ENCODE measurements at regions not wholly inside any gene's neighbourhood (a gene's known extent, or its start where the extent isn't known, plus 50 kb on each side); places are given as distances from the start of the nearest gene placed in this dataset.

DNA sequence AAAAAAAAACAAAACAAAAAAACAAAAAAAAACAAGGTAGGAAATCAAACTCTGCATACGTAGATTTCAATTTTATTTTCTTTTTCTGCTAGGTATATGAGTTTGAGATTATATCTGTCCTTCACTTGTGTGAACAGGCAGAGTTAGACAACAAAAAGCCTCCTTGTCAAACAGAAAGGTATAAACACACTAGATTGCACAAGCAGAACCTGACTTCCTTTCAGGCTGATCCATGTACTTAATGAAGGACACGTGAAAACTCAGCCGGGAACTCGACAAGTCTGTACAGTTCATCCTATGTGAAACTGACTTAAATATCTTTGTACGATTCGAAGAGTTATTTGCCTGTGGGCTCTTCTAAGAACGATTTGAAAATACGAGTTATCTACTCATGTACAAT lies 254.1 kb downstream of the ARL4A start:
- DNase-seq (ENCODE audit: low read depth) = no peak

DNA sequence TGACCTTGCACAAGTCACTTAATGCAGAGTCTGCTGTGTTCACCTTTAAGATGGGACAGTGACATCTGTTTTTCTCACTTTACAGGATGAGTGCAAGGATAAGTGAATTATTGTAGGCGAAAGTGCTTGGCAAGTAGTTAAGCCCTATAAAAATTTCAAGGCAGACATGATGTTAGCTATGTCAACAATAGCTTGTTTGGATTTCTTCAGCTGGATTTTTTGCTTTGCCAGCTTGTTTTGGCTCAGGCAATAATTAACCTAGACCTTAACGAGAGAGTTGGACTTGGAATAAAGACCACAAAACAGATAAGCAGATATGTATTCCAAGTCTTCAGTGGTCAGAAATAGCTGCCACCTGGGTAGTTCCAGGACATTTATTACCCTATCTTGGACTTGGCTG lies 255.2 kb downstream of the ARL4A start:
- DNase-seq (ENCODE audit: low read depth) = no peak

DNA sequence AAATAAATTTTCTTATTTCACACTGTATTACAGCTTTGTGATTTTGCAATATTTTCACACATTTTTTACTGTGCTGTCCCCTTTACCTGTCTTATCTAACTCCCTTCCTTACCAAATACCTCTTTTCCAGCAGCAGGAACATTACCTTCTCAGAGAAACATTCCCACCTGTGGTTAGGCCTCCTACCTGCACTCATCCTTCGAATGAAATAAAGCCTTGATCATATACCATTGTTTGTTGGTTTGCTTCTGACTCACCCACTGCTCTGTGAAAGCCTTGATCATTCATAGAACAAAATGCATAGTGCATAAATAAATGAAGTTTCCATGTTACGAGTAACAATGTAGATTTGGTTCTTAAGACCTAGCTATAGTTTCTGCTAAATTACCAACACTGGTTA lies 256.3 kb downstream of the ARL4A start:
- no peak for DNase-seq (ENCODE audit: low read depth)

DNA sequence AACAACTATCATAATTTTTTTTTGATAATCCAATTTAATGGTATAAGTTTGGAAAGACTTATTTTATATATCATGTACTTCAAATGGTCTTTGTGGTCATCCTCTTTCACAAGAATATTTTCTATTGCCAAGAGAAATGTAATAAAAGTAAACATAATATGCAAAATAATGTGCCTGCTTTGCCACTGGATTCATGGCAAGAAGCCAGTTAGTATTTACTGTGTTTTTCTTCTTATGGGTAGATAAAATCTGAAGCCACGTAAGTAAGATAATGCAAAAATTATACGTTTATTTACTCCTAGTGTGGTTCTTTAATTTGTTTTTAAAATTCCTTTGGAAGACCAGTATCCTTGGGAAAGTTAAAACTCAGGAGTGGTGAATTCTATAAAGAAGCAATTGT lies 258.5 kb downstream of the ARL4A start:
- no peak for DNase-seq (ENCODE audit: low read depth)

DNA sequence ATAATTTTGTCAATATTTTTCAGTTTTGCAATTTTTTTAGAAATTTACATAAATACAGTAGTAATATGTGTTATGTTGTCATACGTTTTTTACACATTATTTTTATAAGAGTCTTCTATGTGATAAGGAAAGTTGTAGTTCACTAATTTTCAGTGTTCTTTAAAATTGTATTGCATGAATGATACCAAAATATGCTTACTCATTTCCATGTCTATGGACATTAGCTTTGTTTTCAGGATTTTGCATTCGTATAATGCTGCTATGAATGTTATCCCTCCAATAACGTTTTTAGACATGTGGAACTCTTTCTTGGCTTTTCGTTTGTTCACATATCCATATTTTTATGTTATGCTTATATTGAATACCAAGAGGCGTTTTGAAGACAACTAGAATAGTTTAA lies 260.0 kb downstream of the ARL4A start:
- no peak for DNase-seq (ENCODE audit: low read depth)

DNA sequence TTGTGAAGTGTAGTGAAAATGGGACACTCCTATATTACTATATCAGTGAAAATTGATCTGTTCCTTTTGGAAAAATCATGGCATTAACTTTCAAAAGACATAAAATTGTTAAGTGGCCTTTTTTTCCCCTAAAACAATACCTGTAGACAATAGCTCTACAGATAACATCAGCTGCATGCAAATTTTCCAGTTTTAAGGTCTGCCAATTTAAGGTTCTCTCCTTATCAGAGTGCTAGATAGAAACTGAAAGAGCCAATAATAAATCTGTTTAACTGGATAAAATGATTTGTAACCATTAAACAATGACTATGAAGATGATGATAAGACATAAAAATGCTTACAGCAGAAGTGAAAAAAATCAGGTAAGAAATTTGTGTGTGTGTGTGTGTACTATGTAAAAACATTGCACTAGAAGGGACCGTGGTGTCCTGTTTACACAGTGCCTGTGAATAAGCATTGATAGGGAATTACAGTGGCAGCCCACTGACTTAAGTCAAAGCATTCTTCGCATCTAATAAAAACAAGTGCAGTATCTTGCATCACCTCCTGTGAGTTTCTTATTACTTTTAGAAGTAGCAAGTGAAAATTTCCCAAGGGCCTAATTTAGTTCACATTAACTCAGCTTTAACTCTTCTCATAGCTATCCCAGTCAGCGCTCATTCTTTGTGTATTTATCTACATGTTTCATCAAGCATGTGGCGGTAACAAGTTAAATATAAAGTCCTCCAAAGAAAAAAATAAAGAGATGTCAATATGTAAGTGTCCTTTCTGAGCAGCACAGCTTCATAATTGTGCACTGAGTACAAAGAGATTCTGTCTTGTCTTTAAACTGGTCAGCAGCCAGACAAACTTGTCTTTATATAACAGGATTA lies 261.9 kb downstream of the ARL4A start:
- DNase-seq (ENCODE audit: low read depth) = no peak

DNA sequence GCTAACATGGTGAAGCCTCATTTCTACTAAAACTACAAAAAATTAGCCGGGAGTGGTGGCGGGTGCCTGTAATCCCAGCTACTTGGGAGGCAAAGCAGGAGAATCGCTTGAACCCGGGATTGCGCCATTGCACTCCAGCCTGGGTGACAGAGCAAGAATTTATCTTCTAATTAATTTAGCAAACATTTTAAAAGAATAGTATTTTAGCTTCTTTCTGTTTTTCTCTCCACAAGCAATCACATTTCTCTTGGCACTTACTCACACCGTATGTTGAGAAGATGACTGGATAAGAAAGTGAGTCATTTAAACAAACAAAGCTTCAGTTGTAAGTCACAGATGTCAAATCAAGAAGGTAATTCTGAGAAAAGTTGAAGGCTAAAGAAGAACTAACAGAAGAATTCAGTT lies 264.0 kb downstream of the ARL4A start:
- no peak for DNase-seq (ENCODE audit: low read depth)

DNA sequence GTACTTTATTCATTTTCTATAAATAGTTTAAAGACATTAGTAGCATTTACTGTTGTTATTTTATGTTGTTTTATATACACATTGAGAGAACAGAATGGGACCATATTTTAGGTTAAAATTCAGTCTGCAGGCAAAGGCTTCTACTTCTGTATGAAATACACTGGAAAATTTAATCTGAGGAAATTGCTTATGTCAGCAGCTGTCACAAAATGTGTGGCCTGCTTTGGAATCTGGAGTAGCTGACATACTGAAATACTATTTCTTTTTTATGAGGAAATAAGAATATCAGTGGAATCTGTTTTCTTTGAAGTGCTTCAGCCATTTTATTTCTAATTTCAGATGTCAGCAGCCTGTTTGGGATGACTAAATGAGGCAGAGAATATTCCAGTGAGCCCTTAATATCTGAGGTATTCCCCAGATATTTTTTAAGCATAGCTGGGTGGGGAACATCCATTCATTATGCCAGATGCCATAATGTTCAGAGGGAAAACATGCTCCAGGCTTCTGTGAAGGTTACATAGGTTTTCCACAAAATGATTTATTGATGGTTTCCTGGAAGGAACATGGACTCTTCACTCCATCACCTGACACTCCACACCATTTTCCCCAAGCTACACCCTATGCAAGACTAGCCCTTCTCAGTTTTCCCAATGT lies 267.1 kb downstream of the ARL4A start:
- DNase-seq (ENCODE audit: low read depth) = no peak

DNA sequence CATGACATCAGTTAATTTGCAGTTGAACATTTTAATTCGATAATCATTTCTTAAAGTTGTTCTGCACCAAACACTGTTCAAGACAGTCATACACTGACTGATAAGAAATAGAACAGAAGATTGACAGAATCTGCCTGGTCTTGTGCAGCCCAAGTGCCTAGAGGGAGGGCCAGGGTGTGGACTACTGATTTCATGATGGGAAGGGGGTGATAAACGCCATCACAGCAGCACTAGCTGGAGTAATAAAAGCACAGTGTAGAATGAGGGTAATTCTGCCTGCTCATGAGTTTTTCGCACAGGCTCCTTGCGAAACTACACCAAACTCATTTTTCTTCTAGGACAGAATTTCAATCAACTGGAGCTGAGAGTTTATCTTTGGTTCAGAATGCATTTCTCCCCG lies 270.1 kb downstream of the ARL4A start:
- no peak for DNase-seq (ENCODE audit: low read depth)

DNA sequence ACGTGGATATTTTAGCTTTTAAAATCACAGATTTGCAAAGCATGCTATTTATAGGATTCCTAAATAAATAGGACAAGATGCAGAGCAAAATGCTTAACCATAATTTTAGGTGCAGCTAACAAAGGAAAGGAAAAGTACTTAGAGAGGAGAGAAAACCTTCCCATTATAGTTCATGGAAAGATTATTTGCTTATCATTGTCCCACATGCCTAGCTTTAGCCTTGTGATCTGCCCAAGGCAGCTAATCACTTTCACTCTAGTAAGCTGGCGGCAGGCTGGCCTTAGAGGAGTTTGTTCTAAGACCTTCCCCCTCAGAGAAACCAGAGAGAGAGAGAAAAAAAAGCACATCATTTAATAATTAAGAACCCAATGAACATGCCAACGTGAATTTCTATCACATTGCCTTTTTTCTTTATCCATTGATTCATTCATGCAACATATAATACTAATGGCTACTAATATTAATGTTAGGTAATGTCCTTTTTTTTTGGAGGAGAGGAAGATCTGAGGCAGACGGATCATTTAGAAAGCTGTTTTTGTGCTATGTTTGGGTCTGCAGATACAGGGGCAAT lies 274.6 kb downstream of the ARL4A start:
- DNase-seq (ENCODE audit: low read depth) = no peak

DNA sequence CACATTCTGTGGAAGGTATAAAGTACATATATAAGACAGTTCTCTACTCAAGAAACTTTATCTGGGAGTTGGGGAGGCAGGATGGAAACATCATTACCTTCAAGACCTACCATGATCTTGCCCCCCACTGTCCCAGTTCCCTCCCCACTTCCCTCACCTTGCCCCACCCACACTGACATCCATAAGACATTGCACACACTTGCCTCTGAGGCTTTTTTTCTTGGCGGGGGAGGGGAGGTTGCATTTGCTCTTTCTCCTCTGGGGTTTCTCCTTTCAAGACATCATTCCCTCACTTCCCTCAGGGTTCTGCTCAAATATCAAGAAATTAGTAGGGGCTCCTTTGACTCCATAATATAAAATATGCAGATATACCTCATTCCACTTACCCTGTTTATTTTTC lies 276.0 kb downstream of the ARL4A start:
- DNase-seq (ENCODE audit: low read depth) = no peak

DNA sequence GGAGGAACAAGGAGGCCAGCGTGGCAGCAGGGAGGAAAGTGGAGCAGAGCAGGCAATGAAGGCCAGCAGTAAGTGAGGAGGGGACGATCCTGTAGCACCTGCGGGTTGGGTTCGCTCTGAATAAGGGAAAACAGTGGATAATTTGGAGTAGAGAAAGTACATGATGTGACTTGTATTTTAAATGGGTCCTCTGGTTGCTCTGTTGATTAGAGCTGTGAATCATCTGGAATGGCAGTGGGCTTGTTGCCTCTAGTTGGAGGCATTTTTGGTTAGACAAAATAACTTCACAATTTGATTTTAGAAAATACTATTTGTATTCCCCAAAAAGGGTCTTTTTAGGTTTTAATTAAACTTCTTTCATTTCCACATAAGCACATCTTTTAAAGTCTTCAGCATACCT lies 277.4 kb downstream of the ARL4A start:
- no peak for DNase-seq (ENCODE audit: low read depth)

DNA sequence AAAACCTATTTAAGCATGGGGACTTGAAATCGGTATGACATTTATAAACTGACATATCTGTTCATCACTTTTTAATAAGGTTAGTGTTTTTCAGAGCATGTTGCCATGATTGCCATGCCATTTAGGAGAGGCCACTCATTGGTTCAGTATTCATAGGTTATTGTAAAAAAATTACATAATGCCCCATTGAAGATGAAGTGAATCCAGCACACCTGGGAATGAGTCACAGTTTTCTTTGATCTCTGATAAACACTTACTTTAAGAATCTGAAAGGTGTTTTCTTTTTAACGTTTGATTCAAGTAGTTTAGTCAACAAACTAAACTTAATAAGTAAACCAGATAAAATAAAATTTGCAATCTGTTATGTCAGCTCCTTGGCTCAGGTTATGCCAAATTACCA lies 278.3 kb downstream of the ARL4A start:
- no peak for DNase-seq (ENCODE audit: low read depth)

DNA sequence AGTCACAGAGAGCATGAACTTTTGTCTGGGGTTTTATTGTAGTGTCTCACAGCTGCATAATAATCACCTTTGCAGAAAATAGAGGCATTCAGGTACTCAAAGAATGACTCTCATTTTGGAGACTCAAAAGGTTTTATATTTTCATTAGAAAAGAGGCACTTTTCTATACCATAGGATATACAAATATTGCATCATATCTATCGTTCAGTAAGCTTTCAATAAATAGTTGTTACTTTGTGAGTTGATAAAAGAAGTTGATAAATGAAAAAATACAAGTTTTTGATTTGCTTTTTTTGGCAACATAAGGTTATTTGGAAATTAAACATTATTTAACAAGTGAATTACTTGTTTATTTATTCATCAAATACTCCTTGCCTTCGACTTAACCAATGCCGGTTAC lies 279.9 kb downstream of the ARL4A start:
- DNase-seq (ENCODE audit: low read depth) = no peak

DNA sequence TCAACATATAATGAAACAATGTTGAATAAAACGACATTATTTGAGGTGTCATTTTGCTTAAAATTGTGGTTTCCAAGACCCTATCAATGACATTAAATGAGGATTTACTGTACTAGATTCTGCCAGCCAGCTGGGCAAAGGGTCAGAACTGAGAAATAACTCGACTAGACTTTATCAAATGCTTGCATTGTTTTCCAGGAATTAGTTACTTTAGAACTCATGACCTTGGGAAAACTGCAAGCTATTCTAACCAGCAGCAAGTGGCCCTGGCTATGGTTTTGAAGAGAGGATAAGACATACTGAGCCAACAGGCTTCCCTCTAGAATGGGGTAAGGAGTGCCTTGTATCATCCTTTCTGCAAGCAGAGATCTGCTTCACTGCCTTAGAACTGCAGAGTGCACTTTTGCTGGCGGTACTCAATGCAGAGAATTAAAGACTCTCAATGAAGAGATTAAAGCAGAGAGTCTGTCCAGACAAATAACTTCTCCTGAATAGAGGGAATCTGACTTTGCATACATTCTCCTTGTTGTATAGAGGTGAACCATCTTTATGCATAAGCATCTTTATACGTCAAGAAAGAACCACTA lies 281.5 kb downstream of the ARL4A start:
- no peak for DNase-seq (ENCODE audit: low read depth)

DNA sequence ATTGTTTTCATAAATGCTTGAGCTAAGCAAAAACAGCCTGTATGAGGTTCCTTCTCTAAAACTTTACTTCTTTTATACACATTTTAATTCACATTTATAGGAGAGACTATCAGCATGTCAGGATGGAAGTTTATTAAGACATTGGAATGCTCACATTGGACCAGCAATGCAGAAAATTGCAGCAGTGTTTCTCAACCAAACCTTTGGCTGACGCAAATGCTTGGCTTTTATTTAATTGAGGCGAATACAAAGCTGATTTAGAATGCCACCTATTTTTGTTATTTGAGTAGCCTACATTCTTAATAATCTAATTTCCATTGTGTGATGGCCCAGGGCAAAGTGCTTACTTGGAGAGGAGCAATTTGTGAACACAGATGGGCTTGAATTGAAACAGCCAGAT lies 283.2 kb downstream of the ARL4A start:
- DNase-seq (ENCODE audit: low read depth) = no peak

DNA sequence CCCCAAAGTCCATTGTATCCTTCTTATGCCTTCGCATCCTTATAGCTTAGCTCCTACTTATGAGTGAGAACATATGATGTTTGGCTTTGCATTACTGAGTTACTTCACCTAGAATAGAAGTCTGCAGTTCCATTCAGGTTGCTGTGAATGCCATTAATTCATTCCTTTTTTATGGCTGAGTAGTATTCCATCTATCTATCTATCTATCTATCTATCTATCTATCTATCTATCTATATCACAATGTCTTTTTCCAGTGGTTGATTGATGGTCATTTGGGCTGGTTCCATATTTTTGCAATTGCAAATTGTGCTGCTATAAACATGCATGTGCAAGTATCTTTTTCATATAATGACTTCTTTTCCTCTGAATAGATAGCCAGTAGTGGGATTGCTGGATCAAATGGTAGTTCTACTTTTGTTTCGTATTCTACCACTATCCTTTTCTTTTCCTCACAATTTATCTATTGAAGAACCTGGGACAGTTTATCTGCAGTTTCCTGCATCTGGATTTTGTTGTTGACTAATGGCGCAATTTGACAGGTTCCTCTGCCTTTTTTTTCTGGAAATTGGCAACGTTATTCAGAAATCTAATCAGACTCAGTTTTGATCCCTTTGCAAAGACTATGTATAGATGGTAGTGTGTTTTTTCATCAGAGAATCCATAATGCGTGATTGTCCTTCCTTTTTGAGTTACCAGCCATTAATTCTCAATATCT lies 287.2 kb downstream of the ARL4A start:
- DNase-seq (ENCODE audit: low read depth) = no peak

DNA sequence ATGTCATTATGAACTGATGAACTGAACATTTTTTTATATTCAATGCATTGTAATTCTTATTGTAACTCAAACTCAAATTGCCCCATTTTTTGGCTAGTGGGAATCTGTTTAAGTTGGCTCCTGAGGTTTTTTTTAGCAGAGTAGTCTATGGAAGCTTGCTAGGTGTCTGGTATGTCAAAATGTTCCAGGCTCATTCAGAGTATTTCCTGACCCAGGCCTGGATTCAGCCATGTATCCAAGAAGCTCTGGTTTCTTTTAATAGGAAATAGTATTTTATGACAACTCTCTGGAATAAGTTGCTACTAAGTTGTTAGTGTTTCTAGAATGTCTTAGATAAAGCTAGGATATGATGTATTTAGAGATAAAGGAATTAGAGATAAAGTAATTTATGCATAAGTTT lies 288.0 kb downstream of the ARL4A start:
- no peak for DNase-seq (ENCODE audit: low read depth)

DNA sequence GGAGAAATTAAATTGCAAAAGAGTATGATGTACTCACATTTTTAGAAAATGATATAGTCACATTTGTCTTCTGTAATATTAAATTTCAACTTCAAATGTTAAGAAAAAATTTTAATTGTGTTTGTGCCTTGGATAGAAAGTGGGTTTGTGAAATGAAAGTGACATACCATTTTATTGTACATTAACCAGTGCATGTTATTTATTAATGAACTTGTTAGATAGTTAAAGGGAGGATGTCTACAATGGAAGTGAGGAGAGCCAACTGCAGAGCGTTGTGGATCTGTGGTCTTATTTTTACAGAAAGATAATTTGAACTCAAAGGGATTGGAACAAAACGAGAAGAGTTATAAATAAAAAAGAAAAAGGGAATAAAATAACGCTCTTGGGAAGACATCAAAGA lies 291.7 kb downstream of the ARL4A start:
- no peak for DNase-seq (ENCODE audit: low read depth)

DNA sequence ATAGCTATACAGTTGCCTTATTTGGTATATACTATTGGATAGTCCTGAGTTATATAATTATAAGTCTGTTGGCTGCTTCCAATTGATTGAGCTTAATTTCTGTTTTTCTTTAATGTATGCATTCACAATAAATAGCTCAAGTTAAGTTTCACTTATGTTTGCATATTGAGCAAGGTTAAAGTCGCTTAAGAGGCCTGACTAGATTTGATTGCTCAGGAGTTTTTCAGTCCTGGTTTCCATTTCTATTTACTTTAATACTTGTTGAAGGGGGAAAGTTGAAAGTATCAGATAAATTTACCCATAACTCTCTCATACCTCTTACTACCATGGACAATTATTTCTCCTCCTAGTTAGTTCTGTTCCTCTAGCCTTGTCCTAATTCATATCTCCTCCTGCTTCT lies 294.7 kb downstream of the ARL4A start:
- no peak for DNase-seq (ENCODE audit: low read depth)

DNA sequence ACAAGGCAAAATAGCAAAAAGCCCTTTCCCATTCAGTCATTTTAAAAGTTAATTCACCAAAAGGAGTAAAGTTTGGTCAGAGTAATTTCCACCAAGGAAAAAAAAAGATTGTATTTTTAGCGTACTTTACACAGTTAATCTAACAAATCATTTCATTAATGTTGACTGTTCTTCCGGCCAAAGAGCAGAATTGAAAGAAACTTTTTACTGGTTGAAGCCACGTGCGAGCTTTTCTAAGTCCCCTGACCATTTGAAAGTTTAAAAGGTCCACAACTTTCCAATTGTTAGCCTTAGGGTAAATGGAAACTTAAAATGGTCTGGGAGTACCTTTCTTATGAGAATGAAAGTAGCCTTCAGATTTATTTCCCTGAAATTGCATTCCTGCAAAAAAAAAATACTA lies 296.7 kb downstream of the ARL4A start:
- no peak for DNase-seq (ENCODE audit: low read depth)

DNA sequence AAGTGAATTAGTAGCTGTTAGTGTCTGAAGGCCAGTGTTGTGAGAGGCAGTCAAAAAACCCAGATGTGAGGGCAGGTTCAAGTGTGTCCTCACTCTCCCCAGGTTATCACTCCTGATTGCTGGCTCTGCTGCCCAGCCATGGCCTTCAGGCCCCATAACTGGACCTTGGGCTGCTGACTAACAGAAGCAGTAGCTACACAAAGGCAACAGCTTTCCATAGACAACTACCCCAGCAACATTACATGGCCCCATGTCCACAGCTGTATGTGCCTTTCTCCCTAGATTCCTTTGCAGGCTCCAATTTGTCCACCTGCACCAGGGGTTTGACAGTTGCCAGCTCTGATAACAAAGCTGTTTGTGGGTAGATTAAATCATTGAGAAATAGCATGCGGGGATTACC lies 297.8 kb downstream of the ARL4A start:
- DNase-seq (ENCODE audit: low read depth) = no peak
